Left ventricle myocardium inferior (tissue), 1 donor: ENCODE measurements at regions not wholly inside any gene's neighbourhood (a gene's known extent, or its start where the extent isn't known, plus 50 kb on each side); places are given as distances from the start of the nearest gene placed in this dataset.
A peak's percentile ranks its signal among the peaks of the same experiment; 100 is the strongest.

ENCODE experiments used
- DNase-seq: peaks from one replicate; pipeline ENCODE4 v3.0.0-alpha.2; 2020
- H3K27ac ChIP-seq: fragments of 200-600 bp; replicated peaks from 2 replicates; pipeline ENCODE4 v1.8.0; 2021
- H3K27me3 ChIP-seq: fragments of 200-600 bp; 2 replicates; pipeline ENCODE4 v1.8.0; 2021; ENCODE audit warnings: low read depth
- H3K36me3 ChIP-seq: fragments of 200-600 bp; 2 replicates; pipeline ENCODE4 v1.8.0; 2021
- H3K4me1 ChIP-seq: fragments of 200-600 bp; 2 replicates; pipeline ENCODE4 v1.8.0; 2021
- H3K4me3 ChIP-seq: fragments of 200-600 bp; 2 replicates; pipeline ENCODE4 v1.8.0; 2021; ENCODE audit warnings: mild to moderate bottlenecking, moderate library complexity
- H3K9me3 ChIP-seq: fragments of 200-600 bp; replicated peaks from 2 replicates; pipeline ENCODE4 v1.8.0; 2021
- CTCF ChIP-seq: fragments of 200-600 bp; IDR thresholded peaks from 2 replicates; pipeline ENCODE4 v1.8.0; 2021; ENCODE audit warnings: antibody characterized with exemption, mild to moderate bottlenecking, borderline replicate concordance
- intact Hi-C: fragments of 100-400 bp; cut with micrococcal nuclease; formaldehyde crosslinking; loops from one replicate; pipeline ENCODE4 v1.11.0; 2022
- donor health status: DM: no; HTN: yes; CAD: no; lungs with severe emphysema.

- Histone ChIP-seq H3K4me1 (peaks cover 18% of the 10 kb centered on the region), H3K9me3 (no peaks in the 10 kb centered on the region), H3K27me3 (no peaks in the 10 kb centered on the region), H3K4me3 (no peak overlapping the region), H3K36me3 (no peaks in the 10 kb centered on the region), H3K27ac (no peak overlapping the region)
- intact Hi-C loops, result no loop called here
- no peak for TF ChIP-seq CTCF
- no peak for DNase-seq
Observed at GRCh38 chr14:54166049-54166950, 209.7 kb upstream of the BMP4 start.

GRCh38 chr14:54168489-54168888, 211.9 kb upstream of the BMP4 start:
- intact Hi-C loops, result no loop called here
- H3K4me1 ChIP-seq, result peaks cover 39% of the 10 kb centered on the region
- H3K27ac ChIP-seq, result no peak overlapping the region

GRCh38 chr14:54169254-54169924, 212.8 kb upstream of the BMP4 start:
- H3K4me1 ChIP-seq, result peaks cover 48% of the 10 kb centered on the region
- peak overlapping the region; percentile 20 for H3K27ac ChIP-seq
- no peaks in the 10 kb centered on the region for H3K27me3 ChIP-seq
- intact Hi-C loops, result no loop called here
- no peak for DNase-seq
- no peak overlapping the region for H3K4me3 ChIP-seq
- TF ChIP-seq CTCF, result no peak
- H3K9me3 ChIP-seq, result no peaks in the 10 kb centered on the region
- H3K36me3 ChIP-seq, result no peaks in the 10 kb centered on the region

More at GRCh38 chr14:54168489-54168888, 211.9 kb upstream of the BMP4 start:
- no peak overlapping the region for H3K4me3 ChIP-seq
- H3K9me3 ChIP-seq, result no peaks in the 10 kb centered on the region
- TF ChIP-seq CTCF, result no peak
- no peaks in the 10 kb centered on the region for H3K27me3 ChIP-seq
- no peaks in the 10 kb centered on the region for H3K36me3 ChIP-seq
- DNase-seq, result no peak

GRCh38 chr14:54170301-54170700, 213.7 kb upstream of the BMP4 start:
- intact Hi-C loops, result no loop called here
- Histone ChIP-seq H3K4me1 (peaks cover 57% of the 10 kb centered on the region), H3K36me3 (no peaks in the 10 kb centered on the region), H3K27me3 (no peaks in the 10 kb centered on the region), H3K4me3 (no peak overlapping the region), H3K9me3 (no peaks in the 10 kb centered on the region), H3K27ac (peak overlapping the region; percentile 20)
- no peak for DNase-seq
- TF ChIP-seq CTCF, result no peak

- peaks cover 17% of the 10 kb centered on the region for H3K27me3 ChIP-seq
- H3K27ac ChIP-seq, result no peak overlapping the region
- H3K4me1 ChIP-seq, result peaks cover 59% of the 10 kb centered on the region
- no peak overlapping the region for H3K4me3 ChIP-seq
- TF ChIP-seq CTCF, result no peak
- intact Hi-C loops, result no loop called here
- no peaks in the 10 kb centered on the region for H3K9me3 ChIP-seq
- no peak for DNase-seq
- H3K36me3 ChIP-seq, result no peaks in the 10 kb centered on the region
Observed at GRCh38 chr14:54172114-54172513, 215.5 kb upstream of the BMP4 start.
